ENCODE measurements at regions not wholly inside any gene's neighbourhood (a gene's known extent, or its start where the extent isn't known, plus 50 kb on each side); places are given as distances from the start of the nearest gene placed in this dataset.
"Not testable (repeated sequence)": the region's sequence is repeated elsewhere in the genome, so short reads cannot be mapped to it uniquely, and the experiment has no call there.

- TF ChIP-seq, protein P1, sequence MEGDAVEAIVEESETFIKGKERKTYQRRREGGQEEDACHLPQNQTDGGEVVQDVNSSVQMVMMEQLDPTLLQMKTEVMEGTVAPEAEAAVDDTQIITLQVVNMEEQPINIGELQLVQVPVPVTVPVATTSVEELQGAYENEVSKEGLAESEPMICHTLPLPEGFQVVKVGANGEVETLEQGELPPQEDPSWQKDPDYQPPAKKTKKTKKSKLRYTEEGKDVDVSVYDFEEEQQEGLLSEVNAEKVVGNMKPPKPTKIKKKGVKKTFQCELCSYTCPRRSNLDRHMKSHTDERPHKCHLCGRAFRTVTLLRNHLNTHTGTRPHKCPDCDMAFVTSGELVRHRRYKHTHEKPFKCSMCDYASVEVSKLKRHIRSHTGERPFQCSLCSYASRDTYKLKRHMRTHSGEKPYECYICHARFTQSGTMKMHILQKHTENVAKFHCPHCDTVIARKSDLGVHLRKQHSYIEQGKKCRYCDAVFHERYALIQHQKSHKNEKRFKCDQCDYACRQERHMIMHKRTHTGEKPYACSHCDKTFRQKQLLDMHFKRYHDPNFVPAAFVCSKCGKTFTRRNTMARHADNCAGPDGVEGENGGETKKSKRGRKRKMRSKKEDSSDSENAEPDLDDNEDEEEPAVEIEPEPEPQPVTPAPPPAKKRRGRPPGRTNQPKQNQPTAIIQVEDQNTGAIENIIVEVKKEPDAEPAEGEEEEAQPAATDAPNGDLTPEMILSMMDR (IDR thresholded peaks at IDR 0.05; ENCODE audit: extremely low read depth in 1 of 2, insufficient read depth in 1 of 2, low read depth in 1 of 2, low read length in 2 of 2): not testable (repeated sequence)
- TF ChIP-seq POLR2A (IDR thresholded peaks at IDR 0.05; ENCODE audit: low read depth, low read length); POLR2AphosphoS5 (IDR thresholded peaks at IDR 0.05; ENCODE audit: insufficient read depth, low read depth, low read length); MYC (IDR thresholded peaks at IDR 0.05; ENCODE audit: low read depth, low read length); EZH2 (IDR thresholded peaks at IDR 0.05; ENCODE audit: borderline replicate concordance, low read depth, low read length, severe bottlenecking); MAX (IDR thresholded peaks at IDR 0.05; ENCODE audit: insufficient read depth, insufficient read length); GATA2 (IDR thresholded peaks at IDR 0.05; ENCODE audit: insufficient read depth, insufficient read length, low read depth, low read length): not testable (repeated sequence)
Measured at GRCh38 chr7:145697412-145698107, 419.0 kb upstream of the CNTNAP2 start.

Data from endothelial cell of umbilical vein (primary cell).